ENCODE measurements at regions not wholly inside any gene's neighbourhood (a gene's known extent, or its start where the extent isn't known, plus 50 kb on each side); places are given as distances from the start of the nearest gene placed in this dataset.

- TF ChIP-seq RFX5 (IDR thresholded peaks at IDR 0.05; ENCODE audit: low read length), result no peak
- no peak for TF ChIP-seq FOSL2 (IDR thresholded peaks at IDR 0.05; ENCODE audit: borderline replicate concordance, low read depth)
- TF ChIP-seq NRF1 (IDR thresholded peaks at IDR 0.05; ENCODE audit: low read depth, low read length), result no peak
- no peak for TF ChIP-seq RXRA (IDR thresholded peaks at IDR 0.05; ENCODE audit: borderline replicate concordance, low read depth)
- TF ChIP-seq GATA2 (CRISPR knock-in tag; IDR thresholded peaks at IDR 0.05), result no peak
- no peak for TF ChIP-seq FOXM1 (IDR thresholded peaks at IDR 0.05; ENCODE audit: low read depth)
- TF ChIP-seq SMC3 (IDR thresholded peaks at IDR 0.05; ENCODE audit: low read depth, low read length), result no peak
- TF ChIP-seq PBX3 (IDR thresholded peaks at IDR 0.05), result no peak
- TF ChIP-seq RCOR1 (IDR thresholded peaks at IDR 0.05; ENCODE audit: low read length), result no peak
- no peak for TF ChIP-seq EP300 (IDR thresholded peaks at IDR 0.05; ENCODE audit: borderline replicate concordance in 1 of 2, low read depth in 1 of 2, low read length in 1 of 2)
- TF ChIP-seq TAF1 (IDR thresholded peaks at IDR 0.05; ENCODE audit: borderline replicate concordance, low read depth, low read length), result no peak
- no peak for TF ChIP-seq RAD21 (IDR thresholded peaks at IDR 0.05; ENCODE audit: low read length)
- H3K27ac ChIP-seq (ENCODE audit: low read depth in 2 of 2, low read length in 1 of 2), result no peak overlapping the region
- POLR2A ChIA-PET, result no interaction called here
- no peaks in the 10 kb centered on the region for H3F3A ChIP-seq (replicated peaks; ENCODE audit: insufficient read depth)
- CTCF ChIA-PET, result no interaction called here
- H3K9me3 ChIP-seq, result no peaks in the 10 kb centered on the region
- H4K20me1 ChIP-seq (ENCODE audit: insufficient read depth), result no peaks in the 10 kb centered on the region
- no peak for DNase-seq
- no peak overlapping the region for H2AFZ ChIP-seq (ENCODE audit: low read depth)
- H3K4me1 ChIP-seq (ENCODE audit: control insufficient read depth in 1 of 2, insufficient read depth in 2 of 2, low read depth in 1 of 2, low read length in 1 of 2), result no peaks in the 10 kb centered on the region
- WGBS (ENCODE audit: low lambda C conversion rate), result 17% methylated on average over 3 of the region's 3 CpGs
- H3K4me3 ChIP-seq (ENCODE audit: low read depth in 2 of 2, low read length in 1 of 2), result no peak overlapping the region
- H3K27me3 ChIP-seq (ENCODE audit: insufficient read depth), result no peaks in the 10 kb centered on the region
- H3K4me2 ChIP-seq, result no peak overlapping the region
- no peak overlapping the region for H3K9ac ChIP-seq
- no peaks in the 10 kb centered on the region for H3K79me2 ChIP-seq (ENCODE audit: insufficient read depth)
- no peaks in the 10 kb centered on the region for H3K9me2 ChIP-seq
- no peaks in the 10 kb centered on the region for H3K36me3 ChIP-seq (replicated peaks in 1 of 2; ENCODE audit: control insufficient read depth in 1 of 2, insufficient read depth in 2 of 2, low read length in 1 of 2)
These were observed 1026.8 kb upstream of the EPHA7 start for GRCh38 chr6:94446120-94446519.

- no peak overlapping the region for H3K27ac ChIP-seq (ENCODE audit: low read depth in 2 of 2, low read length in 1 of 2)
- no peaks in the 10 kb centered on the region for H3K36me3 ChIP-seq (replicated peaks in 1 of 2; ENCODE audit: control insufficient read depth in 1 of 2, insufficient read depth in 2 of 2, low read length in 1 of 2)
- POLR2A ChIA-PET, result no interaction called here
These were observed 1024.3 kb upstream of the EPHA7 start for GRCh38 chr6:94443701-94444100.

GRCh38 chr6:94424692-94425091 is 1005.3 kb upstream of the EPHA7 start:
- Histone ChIP-seq H3K9ac (no peak overlapping the region), H3K9me3 (no peaks in the 10 kb centered on the region), H2AFZ (ENCODE audit: low read depth) (no peak overlapping the region), H4K20me1 (ENCODE audit: insufficient read depth) (no peaks in the 10 kb centered on the region), H3K4me1 (ENCODE audit: control insufficient read depth in 1 of 2, insufficient read depth in 2 of 2, low read depth in 1 of 2, low read length in 1 of 2) (no peaks in the 10 kb centered on the region), H3K4me3 (ENCODE audit: low read depth in 2 of 2, low read length in 1 of 2) (no peak overlapping the region), H3K79me2 (ENCODE audit: insufficient read depth) (no peaks in the 10 kb centered on the region), H3K4me2 (no peak overlapping the region), H3K27me3 (ENCODE audit: insufficient read depth) (no peaks in the 10 kb centered on the region), H3F3A (replicated peaks; ENCODE audit: insufficient read depth) (no peaks in the 10 kb centered on the region), H3K27ac (ENCODE audit: low read depth in 2 of 2, low read length in 1 of 2) (no peak overlapping the region), H3K9me2 (no peaks in the 10 kb centered on the region), H3K36me3 (replicated peaks in 1 of 2; ENCODE audit: control insufficient read depth in 1 of 2, insufficient read depth in 2 of 2, low read length in 1 of 2) (no peaks in the 10 kb centered on the region)
- DNase-seq, result no peak
- CTCF ChIA-PET, result no interaction called here
- TF ChIP-seq YY1 (IDR thresholded peaks at IDR 0.05; ENCODE audit: low read depth), result no peak
- TF ChIP-seq TAF1 (IDR thresholded peaks at IDR 0.05; ENCODE audit: borderline replicate concordance, low read depth, low read length), result no peak
- POLR2A ChIA-PET, result no interaction called here

More at GRCh38 chr6:94443701-94444100, 1024.3 kb upstream of the EPHA7 start:
- H3K79me2 ChIP-seq (ENCODE audit: insufficient read depth), result no peaks in the 10 kb centered on the region
- no peaks in the 10 kb centered on the region for H3F3A ChIP-seq (replicated peaks; ENCODE audit: insufficient read depth)
- H3K4me1 ChIP-seq (ENCODE audit: control insufficient read depth in 1 of 2, insufficient read depth in 2 of 2, low read depth in 1 of 2, low read length in 1 of 2), result no peaks in the 10 kb centered on the region
- 12% methylated on average over 2 of the region's 2 CpGs for WGBS (ENCODE audit: low lambda C conversion rate)
- no peak overlapping the region for H2AFZ ChIP-seq (ENCODE audit: low read depth)
- H3K27me3 ChIP-seq (ENCODE audit: insufficient read depth), result no peaks in the 10 kb centered on the region
- no peaks in the 10 kb centered on the region for H3K9me3 ChIP-seq
- H3K4me2 ChIP-seq, result no peak overlapping the region
- H4K20me1 ChIP-seq (ENCODE audit: insufficient read depth), result no peaks in the 10 kb centered on the region
- no peak for TF ChIP-seq MXI1 (IDR thresholded peaks at IDR 0.05; ENCODE audit: low read depth, low read length)
- no peak for DNase-seq
- H3K9me2 ChIP-seq, result no peaks in the 10 kb centered on the region
- no peak overlapping the region for H3K4me3 ChIP-seq (ENCODE audit: low read depth in 2 of 2, low read length in 1 of 2)
- no peak overlapping the region for H3K9ac ChIP-seq
- CTCF ChIA-PET, result no interaction called here

Measured in SK-N-SH (cell line).